NCI-H524 treated with DMSO at 0.1 percent for 48 hours (cell line): ENCODE measurements at regions not wholly inside any gene's neighbourhood (a gene's known extent, or its start where the extent isn't known, plus 50 kb on each side); places are given as distances from the start of the nearest gene placed in this dataset.

ENCODE experiments used
- DNase-seq: peaks from one replicate; lab custom pipeline; 2025; lab: John Stamatoyannopoulos, UW

DNA sequence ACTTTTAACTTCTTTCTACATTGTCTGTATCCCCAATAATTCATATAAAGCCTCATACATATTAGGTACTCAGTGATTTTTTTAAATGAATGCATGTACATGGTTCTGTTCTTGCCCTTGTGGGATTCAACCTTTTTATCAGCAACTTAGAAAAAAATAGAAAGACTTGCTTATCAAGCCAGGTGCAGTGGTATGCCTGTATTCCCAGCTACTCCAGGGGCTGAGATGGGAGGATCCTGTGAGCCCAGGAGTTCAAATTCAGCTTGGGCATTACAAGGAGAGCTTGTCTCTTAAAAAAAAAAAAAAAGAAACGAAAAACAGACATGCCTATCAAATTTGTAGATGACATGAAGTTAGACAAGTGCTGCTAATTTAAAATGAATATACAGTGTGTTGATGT lies 54.2 kb upstream of the MYCBP2 start:
- DNase-seq, result no peak

- no peak for DNase-seq
Observed at GRCh38 chr13:77379508-77379907, 52.6 kb upstream of the MYCBP2 start.

DNA sequence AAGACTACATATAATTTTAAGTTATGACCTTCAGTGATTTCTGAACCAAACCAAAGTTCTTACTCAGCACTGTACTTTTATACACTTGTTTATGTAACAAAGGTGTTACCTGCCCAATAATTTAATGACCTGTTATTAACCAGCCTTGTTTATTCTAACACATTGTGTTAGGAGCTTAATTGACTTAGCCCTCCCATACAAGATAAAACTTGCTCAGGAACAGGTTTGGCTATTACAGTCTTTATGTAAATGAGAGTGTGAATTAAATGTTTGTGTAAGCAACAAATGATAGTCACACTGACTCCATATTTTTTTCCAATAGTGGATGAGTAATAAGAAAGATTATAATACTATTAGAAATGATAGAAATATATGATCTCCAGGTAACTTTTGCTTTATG lies 51.8 kb upstream of the MYCBP2 start:
- DNase-seq, result no peak

DNA sequence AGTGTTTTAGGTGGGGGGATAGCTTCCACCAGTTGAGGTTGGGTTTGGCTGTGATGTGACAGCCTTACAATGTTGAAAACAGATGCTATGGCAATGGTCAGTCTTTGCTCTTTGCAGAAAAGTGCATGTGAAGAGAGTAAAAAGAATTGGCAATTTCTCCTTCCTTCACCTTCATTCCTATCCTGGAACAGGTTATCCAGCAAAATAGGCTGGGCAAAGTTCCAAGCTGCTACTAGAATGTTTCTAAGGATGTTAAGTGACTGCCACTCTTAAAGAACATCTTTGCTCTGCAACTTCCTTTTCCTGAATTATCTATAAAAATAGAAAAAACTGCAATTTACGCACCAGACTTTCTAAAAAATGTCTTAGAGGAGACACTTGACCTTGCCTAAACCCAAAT lies 50.1 kb upstream of the MYCBP2 start:
- no peak for DNase-seq
